OCI-LY3 (cell line): ENCODE measurements at regions not wholly inside any gene's neighbourhood (a gene's known extent, or its start where the extent isn't known, plus 50 kb on each side); places are given as distances from the start of the nearest gene placed in this dataset.

ENCODE experiments used
- EZH2phosphoT487 ChIP-seq: fragments of 200-600 bp; shearing (Covaris generic); IDR thresholded peaks from 2 replicates; pipeline ENCODE4 v1.6.1; 2018; ENCODE audit warnings: antibody characterized with exemption, mixed run types, low read depth
- TF ChIP-seq, protein P1 (sequence below): fragments of 200-600, 300-600 bp; sonication (generic); IDR thresholded peaks from 2 replicates; pipeline ENCODE4 v1.5.1; 2014; ENCODE audit warnings: antibody characterized with exemption, low read length, low read depth

DNA sequence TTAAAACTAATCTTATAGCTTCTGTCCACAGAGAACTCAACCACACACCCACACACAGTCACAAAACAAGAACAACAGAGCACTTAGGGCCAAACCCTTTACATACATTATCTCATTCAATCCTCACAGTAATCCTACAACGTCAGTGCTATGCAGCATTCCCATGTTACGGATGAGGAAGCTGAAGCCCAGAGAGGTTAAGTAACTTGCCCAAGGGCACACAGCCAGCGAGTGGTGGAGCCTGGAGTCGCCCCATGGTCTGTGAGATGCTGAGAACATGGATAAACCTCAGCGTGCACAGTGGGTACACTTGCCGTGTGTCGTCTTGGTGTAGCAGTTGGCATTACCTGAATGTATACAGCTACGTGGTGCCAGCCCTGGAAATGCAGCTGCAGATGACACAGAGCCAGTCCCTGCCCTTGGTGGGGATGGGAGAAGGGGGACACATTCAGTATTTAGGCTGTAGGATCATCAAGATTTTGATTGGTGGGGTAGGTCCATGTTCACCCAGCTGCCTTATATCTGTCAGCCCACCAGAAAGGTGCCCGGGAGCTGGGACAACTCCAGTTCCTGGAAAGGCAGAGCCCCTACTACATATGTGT is 177.0 kb downstream of the IRF8 start:
- TF ChIP-seq, protein P1, sequence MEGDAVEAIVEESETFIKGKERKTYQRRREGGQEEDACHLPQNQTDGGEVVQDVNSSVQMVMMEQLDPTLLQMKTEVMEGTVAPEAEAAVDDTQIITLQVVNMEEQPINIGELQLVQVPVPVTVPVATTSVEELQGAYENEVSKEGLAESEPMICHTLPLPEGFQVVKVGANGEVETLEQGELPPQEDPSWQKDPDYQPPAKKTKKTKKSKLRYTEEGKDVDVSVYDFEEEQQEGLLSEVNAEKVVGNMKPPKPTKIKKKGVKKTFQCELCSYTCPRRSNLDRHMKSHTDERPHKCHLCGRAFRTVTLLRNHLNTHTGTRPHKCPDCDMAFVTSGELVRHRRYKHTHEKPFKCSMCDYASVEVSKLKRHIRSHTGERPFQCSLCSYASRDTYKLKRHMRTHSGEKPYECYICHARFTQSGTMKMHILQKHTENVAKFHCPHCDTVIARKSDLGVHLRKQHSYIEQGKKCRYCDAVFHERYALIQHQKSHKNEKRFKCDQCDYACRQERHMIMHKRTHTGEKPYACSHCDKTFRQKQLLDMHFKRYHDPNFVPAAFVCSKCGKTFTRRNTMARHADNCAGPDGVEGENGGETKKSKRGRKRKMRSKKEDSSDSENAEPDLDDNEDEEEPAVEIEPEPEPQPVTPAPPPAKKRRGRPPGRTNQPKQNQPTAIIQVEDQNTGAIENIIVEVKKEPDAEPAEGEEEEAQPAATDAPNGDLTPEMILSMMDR: no peak
- no peak for TF ChIP-seq EZH2phosphoT487
